Panc1 (cell line): ENCODE measurements at regions not wholly inside any gene's neighbourhood (a gene's known extent, or its start where the extent isn't known, plus 50 kb on each side); places are given as distances from the start of the nearest gene placed in this dataset.

Source experiments
- ATAC-seq: fragments of 200-7000 bp; cut with Tn5 transposase; 2 replicates; pipeline ENCODE4 v1.9.1; 2020; ENCODE audit warnings: mild to moderate bottlenecking, moderate library complexity
- BruUV-seq: library from RNA; stranded (reverse); fragments of 400-500 nt; replicated peaks from 2 replicates; lab custom pipeline; 2021; lab: Mats Ljungman, UMichigan
- CTCF ChIA-PET: fragments of 300-600 bp; sonication (Branson Sonifier 250); formaldehyde crosslinking; loops from one replicate; lab custom pipeline; 2022; ENCODE audit warnings: antibody characterized with exemption; lab: Charles Lee
- POLR2A ChIA-PET: fragments of 300-600 bp; sonication (Branson Sonifier 250); formaldehyde crosslinking; loops from one replicate; lab custom pipeline; 2022; ENCODE audit warnings: antibody characterized with exemption; lab: Charles Lee
- DNase-seq: peaks from one replicate; pipeline ENCODE4 v3.0.0-alpha.2; 2010; ENCODE audit warnings: low read depth, low spot score
- H3K27ac ChIP-seq: 2 replicates; pipeline ENCODE4 v1.5.1; 2011; ENCODE audit warnings: mild to moderate bottlenecking, low read length, inconsistent platforms
- H3K27me3 ChIP-seq: fragments of 200-500 bp; sonication (Bioruptor generic); 2 replicates; pipeline ENCODE4 v1.6.0; 2014; ENCODE audit warnings: low read length, inconsistent platforms; ENCODE audit not compliant: control insufficient read depth, insufficient read depth
- H3K36me3 ChIP-seq: fragments of 200-500 bp; sonication (Bioruptor generic); 2 replicates; pipeline ENCODE4 v1.5.1; 2014; ENCODE audit warnings: inconsistent platforms, mild to moderate bottlenecking, low read length, moderate library complexity; ENCODE audit not compliant: control insufficient read depth, insufficient read depth
- H3K4me1 ChIP-seq: 2 replicates; pipeline ENCODE4 v1.5.1; 2011; ENCODE audit warnings: inconsistent platforms, mild to moderate bottlenecking, low read length, moderate library complexity; ENCODE audit not compliant: control insufficient read depth, insufficient read depth
- H3K4me3 ChIP-seq, 2 experiments: 2 replicates each; pipeline ENCODE4 v1.5.1; 2011 to 2012; ENCODE audit warnings: low read depth in 2 of 2, low read length in 2 of 2, mild to moderate bottlenecking in 2 of 2, inconsistent platforms in 1 of 2, moderate library complexity in 1 of 2
- H3K9me3 ChIP-seq: fragments of 200-500 bp; sonication (Bioruptor generic); 2 replicates; pipeline ENCODE4 v1.5.1; 2014; ENCODE audit warnings: low read depth, mild to moderate bottlenecking, inconsistent platforms, low read length, moderate library complexity; ENCODE audit not compliant: control insufficient read depth, insufficient read depth
- CTCF ChIP-seq: fragments of 450-650 bp; IDR thresholded peaks from 2 replicates; pipeline ENCODE4 v1.5.1; 2017; ENCODE audit warnings: mild to moderate bottlenecking
- POLR2AphosphoS5 ChIP-seq: IDR thresholded peaks from 2 replicates; pipeline ENCODE4 v1.6.1; 2012; ENCODE audit warnings: mild to moderate bottlenecking, low read depth, low read length, moderate library complexity
- SIN3A ChIP-seq: IDR thresholded peaks from 2 replicates; pipeline ENCODE4 v1.6.1; 2012; ENCODE audit warnings: low read depth, mild to moderate bottlenecking, low read length, moderate library complexity, borderline replicate concordance; ENCODE audit not compliant: insufficient read depth
- TCF7L2 ChIP-seq: IDR thresholded peaks from 2 replicates; pipeline ENCODE4 v1.6.1; 2011; ENCODE audit warnings: mild to moderate bottlenecking, low read depth, low read length, inconsistent platforms
- in situ Hi-C: cut with HindIII; loops from 2 replicates; pipeline ENCODE4 v1.10.0; 2016; ENCODE audit warnings: low sequenced_read_pairs, low pct_unique_long_range_greater_than_20kb
- intact Hi-C: fragments of 100-400 bp; cut with micrococcal nuclease; formaldehyde crosslinking; loops from one replicate; pipeline ENCODE4 v1.10.0; 2022; ENCODE audit not compliant: unreplicated experiment
- TF ChIP-seq, protein P1 (sequence below), 2 experiments: IDR thresholded peaks; 2 replicates each; pipeline ENCODE4 v1.6.1; 2011 to 2012; ENCODE audit warnings: low read depth in 2 of 2, control low read depth in 1 of 2, low read length in 1 of 2, mild to moderate bottlenecking in 1 of 2, moderate library complexity in 1 of 2; ENCODE audit not compliant: insufficient read depth in 1 of 2

- no peaks in the 10 kb centered on the region for H3K9me3 ChIP-seq
- no peaks in the 10 kb centered on the region for H3K27me3 ChIP-seq
- no peak overlapping the region for H3K4me3 ChIP-seq
- intact Hi-C loops (no loop called here), in situ Hi-C loops (no loop called here)
- ChIA-PET POLR2A (no interaction called here), CTCF (no interaction called here)
- no peak overlapping the region for H3K27ac ChIP-seq
- ATAC-seq, result no peak
- H3K36me3 ChIP-seq, result no peaks in the 10 kb centered on the region
- DNase-seq, result no peak
- no peaks in the 10 kb centered on the region for H3K4me1 ChIP-seq
- TF ChIP-seq POLR2AphosphoS5 (no peak), TCF7L2 (no peak), CTCF (no peak), SIN3A (no peak)
- TF ChIP-seq, protein P1, sequence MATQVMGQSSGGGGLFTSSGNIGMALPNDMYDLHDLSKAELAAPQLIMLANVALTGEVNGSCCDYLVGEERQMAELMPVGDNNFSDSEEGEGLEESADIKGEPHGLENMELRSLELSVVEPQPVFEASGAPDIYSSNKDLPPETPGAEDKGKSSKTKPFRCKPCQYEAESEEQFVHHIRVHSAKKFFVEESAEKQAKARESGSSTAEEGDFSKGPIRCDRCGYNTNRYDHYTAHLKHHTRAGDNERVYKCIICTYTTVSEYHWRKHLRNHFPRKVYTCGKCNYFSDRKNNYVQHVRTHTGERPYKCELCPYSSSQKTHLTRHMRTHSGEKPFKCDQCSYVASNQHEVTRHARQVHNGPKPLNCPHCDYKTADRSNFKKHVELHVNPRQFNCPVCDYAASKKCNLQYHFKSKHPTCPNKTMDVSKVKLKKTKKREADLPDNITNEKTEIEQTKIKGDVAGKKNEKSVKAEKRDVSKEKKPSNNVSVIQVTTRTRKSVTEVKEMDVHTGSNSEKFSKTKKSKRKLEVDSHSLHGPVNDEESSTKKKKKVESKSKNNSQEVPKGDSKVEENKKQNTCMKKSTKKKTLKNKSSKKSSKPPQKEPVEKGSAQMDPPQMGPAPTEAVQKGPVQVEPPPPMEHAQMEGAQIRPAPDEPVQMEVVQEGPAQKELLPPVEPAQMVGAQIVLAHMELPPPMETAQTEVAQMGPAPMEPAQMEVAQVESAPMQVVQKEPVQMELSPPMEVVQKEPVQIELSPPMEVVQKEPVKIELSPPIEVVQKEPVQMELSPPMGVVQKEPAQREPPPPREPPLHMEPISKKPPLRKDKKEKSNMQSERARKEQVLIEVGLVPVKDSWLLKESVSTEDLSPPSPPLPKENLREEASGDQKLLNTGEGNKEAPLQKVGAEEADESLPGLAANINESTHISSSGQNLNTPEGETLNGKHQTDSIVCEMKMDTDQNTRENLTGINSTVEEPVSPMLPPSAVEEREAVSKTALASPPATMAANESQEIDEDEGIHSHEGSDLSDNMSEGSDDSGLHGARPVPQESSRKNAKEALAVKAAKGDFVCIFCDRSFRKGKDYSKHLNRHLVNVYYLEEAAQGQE (IDR thresholded peaks at IDR 0.05; ENCODE audit: insufficient read depth in 1 of 2, low read depth in 2 of 2, low read length in 1 of 2), result no peak
- no TSS peak for BruUV-seq
Observed at GRCh38 chr18:64668461-64668962, 519.6 kb upstream of the LINC00305 start.

- no peaks in the 10 kb centered on the region for H3K27me3 ChIP-seq
- POLR2A ChIA-PET, result no interaction called here
- no peak overlapping the region for H3K27ac ChIP-seq
- no peak for DNase-seq
- intact Hi-C loops (no loop called here), in situ Hi-C loops (no loop called here)
- no peak for ATAC-seq
- BruUV-seq, result no TSS peak
- no peak overlapping the region for H3K4me3 ChIP-seq
- TF ChIP-seq, protein P1 (IDR thresholded peaks at IDR 0.05; ENCODE audit: insufficient read depth in 1 of 2, low read depth in 2 of 2, low read length in 1 of 2), result no peak
- TF ChIP-seq CTCF (no peak), TCF7L2 (no peak), POLR2AphosphoS5 (no peak), SIN3A (no peak)
- no peaks in the 10 kb centered on the region for H3K36me3 ChIP-seq
- no peaks in the 10 kb centered on the region for H3K9me3 ChIP-seq
- no peaks in the 10 kb centered on the region for H3K4me1 ChIP-seq
- CTCF ChIA-PET, result no interaction called here
Observed at GRCh38 chr18:64663086-64663485, 514.2 kb upstream of the LINC00305 start.
